DND-41 (cell line): ENCODE measurements at regions not wholly inside any gene's neighbourhood (a gene's known extent, or its start where the extent isn't known, plus 50 kb on each side); places are given as distances from the start of the nearest gene placed in this dataset.

Source experiments
- EZH2 ChIP-seq: IDR thresholded peaks from 3 replicates; pipeline ENCODE4 v1.6.1; 2012; ENCODE audit warnings: borderline replicate concordance, low read depth, mild to moderate bottlenecking, moderate library complexity, low read length, inconsistent platforms; ENCODE audit not compliant: severe bottlenecking
- TF ChIP-seq, protein P1 (sequence below): IDR thresholded peaks from 2 replicates; pipeline ENCODE4 v1.5.1; 2012; ENCODE audit warnings: borderline replicate concordance, low read length, moderate library complexity, mild to moderate bottlenecking; ENCODE audit not compliant: poor library complexity, severe bottlenecking; ENCODE audit errors: extremely low read depth

GRCh38 chr18:68564351-68564750 is 150.6 kb downstream of the TMX3 start:
- TF ChIP-seq, protein P1, sequence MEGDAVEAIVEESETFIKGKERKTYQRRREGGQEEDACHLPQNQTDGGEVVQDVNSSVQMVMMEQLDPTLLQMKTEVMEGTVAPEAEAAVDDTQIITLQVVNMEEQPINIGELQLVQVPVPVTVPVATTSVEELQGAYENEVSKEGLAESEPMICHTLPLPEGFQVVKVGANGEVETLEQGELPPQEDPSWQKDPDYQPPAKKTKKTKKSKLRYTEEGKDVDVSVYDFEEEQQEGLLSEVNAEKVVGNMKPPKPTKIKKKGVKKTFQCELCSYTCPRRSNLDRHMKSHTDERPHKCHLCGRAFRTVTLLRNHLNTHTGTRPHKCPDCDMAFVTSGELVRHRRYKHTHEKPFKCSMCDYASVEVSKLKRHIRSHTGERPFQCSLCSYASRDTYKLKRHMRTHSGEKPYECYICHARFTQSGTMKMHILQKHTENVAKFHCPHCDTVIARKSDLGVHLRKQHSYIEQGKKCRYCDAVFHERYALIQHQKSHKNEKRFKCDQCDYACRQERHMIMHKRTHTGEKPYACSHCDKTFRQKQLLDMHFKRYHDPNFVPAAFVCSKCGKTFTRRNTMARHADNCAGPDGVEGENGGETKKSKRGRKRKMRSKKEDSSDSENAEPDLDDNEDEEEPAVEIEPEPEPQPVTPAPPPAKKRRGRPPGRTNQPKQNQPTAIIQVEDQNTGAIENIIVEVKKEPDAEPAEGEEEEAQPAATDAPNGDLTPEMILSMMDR: no peak
- no peak for TF ChIP-seq EZH2
